T-helper 2 cell treated with Interferon-gamma antibody and Interleukin-4, amounts not matched to agents 100 ng/mL and 5 ng/mL, for 36 hours (primary cell): ENCODE measurements at regions not wholly inside any gene's neighbourhood (a gene's known extent, or its start where the extent isn't known, plus 50 kb on each side); places are given as distances from the start of the nearest gene placed in this dataset.
"Not testable (repeated sequence)": the region's sequence is repeated elsewhere in the genome, so short reads cannot be mapped to it uniquely, and the experiment has no call there.

Source experiments
- intact Hi-C: fragments of 100-400 bp; cut with micrococcal nuclease; formaldehyde crosslinking; loops from one replicate; pipeline ENCODE4 v1.15.1; 2023

GRCh38 chr3:178306432-178307115 lies 229.7 kb upstream of the KCNMB2 start:
- intact Hi-C loops, result no loop called here

DNA sequence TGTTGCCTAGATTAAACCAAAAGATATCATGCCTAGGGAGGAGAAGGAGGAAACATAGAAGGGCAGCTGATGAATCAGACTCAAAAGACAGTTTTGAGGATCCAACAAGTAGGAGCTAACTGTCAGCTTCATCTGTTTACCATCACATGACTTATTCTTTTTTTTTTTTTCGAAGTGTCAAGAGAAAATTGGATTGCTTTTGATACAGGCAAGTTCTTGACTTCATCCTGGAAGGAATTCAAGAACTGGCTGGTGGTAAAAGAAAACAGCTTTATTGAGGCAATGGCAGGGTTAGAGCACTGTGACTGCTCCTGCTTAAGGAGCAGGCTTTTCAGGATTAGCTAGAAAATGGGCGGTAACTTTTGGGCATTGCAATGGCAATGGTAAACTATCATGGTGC lies 227.5 kb upstream of the KCNMB2 start:
- intact Hi-C loops, result no loop called here

DNA sequence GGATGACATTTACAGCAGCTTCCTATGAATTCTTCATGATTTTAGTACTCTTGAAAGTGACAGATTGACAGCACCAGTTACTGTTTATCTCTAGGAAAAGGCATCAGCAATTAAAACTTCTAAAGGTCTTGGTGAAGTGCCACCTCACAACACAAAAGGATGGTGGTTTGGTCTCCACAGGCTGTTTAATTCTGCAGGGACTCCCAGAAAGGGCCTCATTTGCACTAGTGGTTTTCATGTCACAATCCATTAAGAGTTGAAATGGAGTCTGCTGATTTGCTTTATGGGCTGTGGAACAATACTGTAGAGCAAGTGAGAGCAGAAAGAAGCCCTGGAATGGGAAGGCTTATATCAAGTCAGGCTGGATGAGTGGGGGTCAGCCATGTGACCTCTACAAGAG lies 225.3 kb upstream of the KCNMB2 start:
- intact Hi-C loops, result no loop called here

DNA sequence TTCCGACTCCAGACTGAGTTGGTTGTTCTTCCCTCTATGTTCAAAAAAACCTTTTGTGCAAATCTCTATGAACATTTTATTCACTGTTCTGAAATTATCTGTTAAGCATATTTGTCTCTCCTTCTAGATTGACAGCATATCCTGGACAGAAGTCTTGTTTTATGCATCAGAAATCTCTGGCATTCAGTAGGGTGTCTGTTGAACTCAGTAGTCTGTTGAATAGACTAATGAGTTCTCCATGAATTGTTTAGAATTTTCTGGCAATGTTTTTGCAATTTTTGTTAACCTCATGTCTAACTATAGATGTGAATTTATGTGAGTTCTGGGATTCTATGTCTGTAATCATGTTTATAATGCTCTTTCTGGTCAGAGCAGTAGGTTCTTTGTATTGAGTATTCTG lies 222.5 kb upstream of the KCNMB2 start:
- intact Hi-C loops, result no loop called here

- intact Hi-C loops, result loop anchor here (5.0 kb wide), 1 partner anchor 1446 kb away; no protein-coding TSS in a partner anchor
Observed at GRCh38 chr3:178318340-178318739, 217.9 kb upstream of the KCNMB2 start.

DNA sequence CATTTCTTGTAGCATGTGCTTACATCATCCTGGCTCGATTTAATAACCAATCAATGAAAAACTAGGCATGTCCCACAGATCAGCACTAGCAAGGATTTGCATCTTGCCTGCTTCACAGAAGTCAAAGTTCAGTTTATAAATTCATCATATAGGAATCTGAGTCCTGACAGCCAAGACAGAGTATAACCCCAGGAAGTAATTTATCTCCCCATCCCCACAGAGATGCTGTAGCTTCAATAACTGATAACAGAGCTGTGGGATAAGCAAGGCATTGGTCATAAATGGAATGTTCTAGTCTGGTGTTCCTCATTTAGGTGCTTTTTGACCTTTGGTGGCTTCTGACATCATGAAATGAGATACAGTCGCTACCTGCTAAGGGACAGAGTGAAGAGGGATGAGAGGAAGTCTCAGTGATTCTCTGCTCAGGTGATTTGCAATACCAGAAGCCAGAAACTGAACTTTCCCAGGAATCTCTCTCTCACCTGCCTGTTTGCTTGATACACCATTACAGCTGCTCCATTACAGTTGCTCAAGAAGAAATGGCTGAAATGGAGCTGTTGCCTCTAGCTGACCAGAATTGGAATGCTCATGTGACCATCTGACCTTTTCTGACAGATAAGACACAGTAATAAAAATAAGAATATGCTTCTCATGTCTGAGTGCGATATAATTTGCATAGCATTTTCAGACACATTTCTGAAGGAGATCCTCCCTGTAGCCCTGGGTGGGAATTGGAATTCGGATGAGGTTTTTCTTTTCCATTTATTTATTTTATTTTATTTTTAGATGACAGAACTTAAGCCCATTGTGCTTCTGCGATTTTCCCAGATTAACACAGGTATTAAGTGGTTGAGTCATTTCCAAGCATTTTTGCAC lies 217.1 kb upstream of the KCNMB2 start:
- intact Hi-C loops, result loop anchor here (5.0 kb wide), 1 partner anchor 1447 kb away; no protein-coding TSS in a partner anchor

GRCh38 chr3:178320456-178321351 lies 215.5 kb upstream of the KCNMB2 start:
- intact Hi-C loops, result no loop called here

- intact Hi-C loops, result no loop called here
Observed at GRCh38 chr3:178324356-178324755, 211.9 kb upstream of the KCNMB2 start.

DNA sequence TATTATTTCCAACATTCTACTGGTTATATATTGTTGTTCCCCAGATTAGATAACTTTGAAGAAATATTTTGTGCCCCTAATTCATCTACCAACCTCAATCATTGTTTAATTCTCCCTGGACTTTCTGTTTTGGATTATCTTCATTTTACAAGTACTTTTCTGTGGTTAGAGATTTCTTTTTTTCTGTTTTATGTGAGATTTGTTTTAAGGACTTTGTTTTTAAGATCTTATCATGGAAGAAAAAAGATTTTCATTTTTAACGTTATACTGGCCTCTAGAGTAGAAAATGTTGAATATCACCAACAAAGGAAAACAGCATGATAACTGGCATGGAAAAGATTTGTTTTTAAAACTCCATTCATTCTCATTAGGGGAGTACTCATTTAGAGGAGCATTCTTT lies 210.9 kb upstream of the KCNMB2 start:
- intact Hi-C loops, result no loop called here

GRCh38 chr3:178329936-178330335 lies 206.3 kb upstream of the KCNMB2 start:
- intact Hi-C loops, result no loop called here

DNA sequence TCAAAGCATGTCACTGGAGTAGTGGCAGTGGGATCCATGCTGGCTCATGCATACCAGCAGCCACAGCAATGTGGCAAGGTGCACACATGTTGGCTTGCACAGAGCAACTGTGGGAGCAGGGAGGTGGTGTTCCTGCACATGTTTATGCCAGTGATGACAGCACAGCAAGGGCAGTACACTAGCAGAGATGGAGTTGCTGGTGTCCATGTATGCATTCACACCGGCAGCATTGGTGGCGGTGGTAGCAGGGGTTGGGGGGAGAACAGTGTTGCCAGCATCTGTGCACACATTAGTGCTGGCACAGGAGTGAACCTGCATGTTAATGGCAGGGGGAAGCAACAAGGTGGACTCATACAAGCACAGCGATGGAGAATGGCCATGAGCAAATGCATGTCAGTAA lies 202.0 kb upstream of the KCNMB2 start:
- intact Hi-C loops, result no loop called here

DNA sequence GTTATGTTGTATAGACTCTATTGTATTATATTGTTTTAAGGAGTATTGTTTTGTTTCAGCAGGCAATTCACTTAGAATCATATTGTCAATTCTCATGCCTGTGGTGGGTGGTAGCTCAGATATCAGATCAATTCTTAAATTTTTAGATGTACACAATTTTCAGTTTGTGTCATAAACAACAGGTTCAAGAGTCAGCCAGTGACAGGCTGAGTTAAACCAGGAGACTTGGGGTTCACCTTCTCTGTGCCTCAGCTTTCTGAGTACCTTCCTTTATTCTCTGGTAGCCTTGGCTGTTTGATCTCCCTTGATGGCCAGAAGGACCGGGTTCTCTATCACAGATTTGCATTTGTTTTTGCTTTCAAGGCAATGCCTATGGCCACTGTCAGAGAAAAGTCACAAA lies 199.9 kb upstream of the KCNMB2 start:
- intact Hi-C loops, result no loop called here

DNA sequence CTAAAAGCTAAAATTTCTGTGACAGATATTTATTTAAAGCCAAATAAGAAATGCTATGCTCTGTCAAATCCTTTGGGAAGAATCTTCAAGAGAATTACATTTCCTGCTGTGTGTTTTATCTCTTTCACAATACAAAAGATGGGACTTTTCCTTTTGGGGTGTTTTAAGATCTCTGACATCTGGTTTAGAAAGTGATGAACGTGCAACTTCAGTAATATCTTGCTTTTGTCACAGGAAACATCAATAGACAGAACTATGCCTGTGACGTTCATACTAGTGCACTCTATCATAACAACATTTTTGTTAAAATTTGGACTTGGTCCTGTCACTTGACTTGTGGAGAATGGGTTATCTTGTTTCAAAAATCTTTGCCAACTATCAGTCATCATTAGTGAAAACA lies 195.7 kb upstream of the KCNMB2 start:
- intact Hi-C loops, result no loop called here

DNA sequence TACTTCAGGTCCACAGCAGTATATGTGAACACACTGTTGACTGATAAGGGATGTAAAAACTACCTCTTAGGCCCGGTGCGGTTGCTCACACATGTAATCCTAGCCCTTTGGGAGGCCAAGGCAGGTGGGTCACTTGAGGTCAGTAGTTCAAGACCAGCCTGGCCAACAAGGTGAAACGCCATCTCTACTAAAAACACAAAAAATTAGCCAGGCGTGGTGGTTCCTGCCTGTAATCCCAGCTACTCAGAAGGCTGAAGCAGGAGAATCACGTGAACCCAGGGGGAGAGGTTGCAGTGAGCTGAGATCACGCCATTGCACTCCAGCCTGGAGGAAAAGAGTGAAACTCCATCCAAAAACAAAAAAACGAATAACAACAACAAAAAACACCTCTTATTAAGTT lies 194.6 kb upstream of the KCNMB2 start:
- intact Hi-C loops, result no loop called here

GRCh38 chr3:178342111-178342510 lies 194.1 kb upstream of the KCNMB2 start:
- intact Hi-C loops, result no loop called here

DNA sequence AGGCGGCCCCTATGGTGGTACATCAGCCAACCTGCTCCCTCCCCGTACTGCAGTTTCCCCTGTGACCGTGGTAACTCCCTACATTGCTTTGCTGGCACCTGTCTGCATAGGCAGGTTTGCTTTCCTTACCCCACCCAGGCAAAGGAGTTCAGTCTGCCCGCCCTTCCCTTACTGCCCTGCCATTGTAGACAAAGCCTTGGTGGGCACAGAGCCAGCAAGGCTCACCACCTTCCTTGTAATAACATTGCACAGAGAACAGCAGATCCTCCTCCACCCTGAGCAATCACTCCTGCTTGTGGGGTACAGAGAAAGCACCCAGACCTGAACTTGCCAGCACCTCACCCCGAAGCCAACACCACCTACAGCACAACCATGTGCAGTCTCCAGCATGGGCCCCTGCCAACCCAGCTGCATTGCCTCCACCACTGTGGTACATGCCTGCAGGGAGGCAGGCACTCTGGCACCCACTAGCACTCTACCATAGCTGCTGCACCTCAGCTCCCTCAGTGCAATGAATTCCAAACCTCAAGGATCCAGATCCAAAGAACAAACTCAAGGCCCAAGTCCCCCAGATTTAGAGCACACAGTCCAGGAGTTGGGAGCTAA lies 192.7 kb upstream of the KCNMB2 start:
- intact Hi-C loops, result no loop called here

DNA sequence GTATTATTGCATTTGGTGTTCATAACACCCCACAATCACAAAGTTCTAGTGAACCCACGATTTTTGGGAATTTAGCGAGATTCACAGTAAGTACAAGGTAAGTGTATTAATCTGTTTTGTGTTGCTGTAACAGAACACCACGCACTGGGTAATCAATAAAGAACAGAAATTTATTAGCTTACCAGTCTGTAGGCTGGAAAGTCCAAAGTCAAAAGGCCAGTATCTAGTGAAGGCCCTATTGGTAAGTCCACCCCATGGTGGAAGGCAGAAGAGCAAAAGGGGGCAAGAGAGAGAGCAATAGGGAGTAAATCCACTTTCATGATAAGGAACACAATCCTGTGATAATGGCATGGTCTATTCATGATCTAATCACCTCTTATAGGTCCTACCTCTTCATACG lies 190.3 kb upstream of the KCNMB2 start:
- intact Hi-C loops, result no loop called here

DNA sequence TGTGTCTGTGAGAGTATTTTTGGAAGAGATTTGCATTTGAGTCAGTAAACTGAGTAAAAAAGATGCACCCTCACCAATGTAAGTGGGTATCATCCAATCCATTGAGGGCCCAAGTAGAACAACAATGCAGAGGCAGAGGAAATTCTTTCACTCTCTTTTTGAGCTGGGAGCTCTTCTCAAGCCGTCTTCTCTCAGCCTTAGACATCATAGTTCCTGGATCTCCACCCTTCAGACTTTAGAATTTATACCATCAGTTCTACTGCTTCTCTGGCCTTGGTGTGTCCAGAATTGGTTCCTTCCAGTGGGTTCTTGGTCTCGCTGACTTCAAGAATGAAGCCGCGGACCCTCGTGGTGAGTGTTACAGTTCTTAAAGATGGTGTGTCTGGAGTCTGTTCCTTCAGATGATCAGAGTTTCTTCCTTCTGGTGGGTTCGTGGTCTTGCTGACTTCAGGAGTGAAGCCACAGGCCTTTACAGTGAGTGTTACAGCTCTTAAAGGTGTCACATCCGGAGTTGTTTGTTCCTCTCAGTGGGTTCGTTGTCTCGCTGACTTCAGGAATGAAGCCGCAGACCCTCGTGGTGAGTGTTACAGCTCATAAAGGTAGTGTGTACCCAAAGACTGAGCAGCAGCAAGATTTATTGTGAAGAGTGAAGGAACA lies 187.5 kb upstream of the KCNMB2 start:
- intact Hi-C loops, result not testable (repeated sequence)

- intact Hi-C loops, result not testable (repeated sequence)
Observed at GRCh38 chr3:178349218-178349596, 187.0 kb upstream of the KCNMB2 start.

DNA sequence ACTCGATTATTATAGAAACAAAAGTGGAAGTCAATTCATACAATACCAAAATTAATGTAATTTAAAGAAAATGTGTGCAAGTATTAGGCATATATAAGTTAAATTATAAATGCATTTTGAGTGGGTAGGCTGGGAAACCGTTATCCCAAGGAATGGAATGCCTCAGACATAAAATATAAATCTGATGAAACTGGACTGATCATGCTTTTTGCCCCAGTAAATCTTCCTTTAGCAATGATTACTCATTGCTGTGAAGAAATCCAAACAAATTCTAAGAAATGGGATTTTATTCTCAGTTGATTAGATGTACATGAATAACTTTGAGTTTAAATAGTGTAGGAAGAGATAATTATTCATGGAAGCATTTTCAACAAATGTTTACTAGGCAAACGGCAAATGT lies 185.5 kb upstream of the KCNMB2 start:
- intact Hi-C loops, result no loop called here
